ENCODE measurements at regions not wholly inside any gene's neighbourhood (a gene's known extent, or its start where the extent isn't known, plus 50 kb on each side); places are given as distances from the start of the nearest gene placed in this dataset.

GRCh38 chrX:14193547-14193946 is 163.9 kb upstream of the GEMIN8 start:
- DNase-seq = no peak
- no peaks in the 10 kb centered on the region for H3K4me1 Mint-ChIP-seq
- no peaks in the 10 kb centered on the region for H3K9me3 Mint-ChIP-seq
- H3K36me3 Mint-ChIP-seq (ENCODE audit: low read depth) = no peaks in the 10 kb centered on the region
- no peak overlapping the region for H3K4me3 Mint-ChIP-seq
- H3K27ac Mint-ChIP-seq = no peak overlapping the region
- no peaks in the 10 kb centered on the region for H3K27me3 Mint-ChIP-seq
- no peak for ATAC-seq

DNA sequence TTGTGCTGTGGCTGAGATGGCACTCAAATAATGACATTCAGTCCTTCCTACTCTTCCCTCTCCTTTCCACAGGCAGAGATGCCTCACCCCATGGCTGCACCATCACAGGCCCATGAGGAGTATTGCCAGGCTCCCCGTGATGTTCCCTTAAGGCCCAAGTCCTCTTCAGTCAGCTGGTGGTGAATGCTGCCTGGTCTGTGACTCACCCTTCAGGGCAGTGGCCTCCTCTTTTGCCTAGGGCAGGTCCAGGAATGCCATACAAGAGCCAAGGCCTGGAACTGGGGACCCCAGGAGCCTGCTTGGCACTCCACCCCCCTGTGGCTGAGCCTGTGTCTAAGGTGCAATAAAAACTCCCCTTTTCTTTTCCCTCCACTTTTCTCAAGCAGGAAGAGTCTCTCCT is 144.2 kb upstream of the GEMIN8 start:
- Mint-ChIP-seq H3K27me3 (peaks cover 3% of the 10 kb centered on the region), H3K27ac (no peak overlapping the region), H3K4me1 (no peaks in the 10 kb centered on the region), H3K9me3 (no peaks in the 10 kb centered on the region), H3K4me3 (no peak overlapping the region), H3K36me3 (ENCODE audit: low read depth) (no peaks in the 10 kb centered on the region)
- no peak for ATAC-seq
- DNase-seq = no peak

GRCh38 chrX:14164828-14165227 is 135.1 kb upstream of the GEMIN8 start:
- Mint-ChIP-seq H3K36me3 (ENCODE audit: low read depth) (no peaks in the 10 kb centered on the region), H3K9me3 (no peaks in the 10 kb centered on the region), H3K27ac (no peak overlapping the region), H3K27me3 (no peaks in the 10 kb centered on the region), H3K4me1 (no peaks in the 10 kb centered on the region), H3K4me3 (no peak overlapping the region)
- no peak for ATAC-seq
- no peak for DNase-seq

- Mint-ChIP-seq H3K36me3 (ENCODE audit: low read depth) (no peaks in the 10 kb centered on the region), H3K4me3 (no peak overlapping the region), H3K9me3 (no peaks in the 10 kb centered on the region), H3K27me3 (no peaks in the 10 kb centered on the region), H3K27ac (no peak overlapping the region), H3K4me1 (no peaks in the 10 kb centered on the region)
- DNase-seq = no peak
- no peak for ATAC-seq
Observed at GRCh38 chrX:14125462-14125861, 95.8 kb upstream of the GEMIN8 start.

- no peaks in the 10 kb centered on the region for H3K9me3 Mint-ChIP-seq
- no peaks in the 10 kb centered on the region for H3K4me1 Mint-ChIP-seq
- H3K27me3 Mint-ChIP-seq = no peaks in the 10 kb centered on the region
- no peak overlapping the region for H3K4me3 Mint-ChIP-seq
- no peak for ATAC-seq
- no peaks in the 10 kb centered on the region for H3K36me3 Mint-ChIP-seq (ENCODE audit: low read depth)
- no peak overlapping the region for H3K27ac Mint-ChIP-seq
- no peak for DNase-seq
Observed at GRCh38 chrX:14124562-14124961, 94.9 kb upstream of the GEMIN8 start.

GRCh38 chrX:14095702-14096101 is 66.0 kb upstream of the GEMIN8 start:
- Mint-ChIP-seq H3K27ac (no peak overlapping the region), H3K4me3 (no peak overlapping the region)
- DNase-seq = peak; percentile 16

DNA sequence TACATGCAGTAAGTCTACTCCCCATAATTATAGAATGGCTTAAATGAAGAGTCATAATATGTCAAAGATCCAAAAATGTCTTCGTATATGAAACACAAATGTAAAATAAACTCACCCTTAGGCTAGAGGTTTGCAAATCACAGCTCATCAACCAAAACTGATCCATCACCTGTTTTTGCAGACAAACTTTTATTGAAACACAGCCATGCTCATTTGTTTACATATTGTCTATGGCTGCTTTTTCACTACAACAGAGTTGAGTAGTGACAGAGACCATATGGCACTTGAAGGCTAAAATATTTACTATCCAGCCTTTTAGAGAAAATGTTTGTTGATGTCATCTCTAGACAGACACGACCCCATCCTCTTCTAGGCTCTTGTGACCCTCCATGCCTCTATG is 64.5 kb upstream of the GEMIN8 start:
- H3K4me3 Mint-ChIP-seq = no peak overlapping the region
- H3K9me3 Mint-ChIP-seq = no peaks in the 10 kb centered on the region
- H3K4me1 Mint-ChIP-seq = no peaks in the 10 kb centered on the region
- H3K36me3 Mint-ChIP-seq (ENCODE audit: low read depth) = no peaks in the 10 kb centered on the region
- no peak for DNase-seq
- peaks cover 1% of the 10 kb centered on the region for H3K27me3 Mint-ChIP-seq
- H3K27ac Mint-ChIP-seq = no peak overlapping the region
- no peak for ATAC-seq

More at GRCh38 chrX:14095702-14096101, 66.0 kb upstream of the GEMIN8 start:
- peaks cover 1% of the 10 kb centered on the region for H3K27me3 Mint-ChIP-seq
- no peaks in the 10 kb centered on the region for H3K4me1 Mint-ChIP-seq
- ATAC-seq = no peak
- H3K9me3 Mint-ChIP-seq = no peaks in the 10 kb centered on the region
- no peaks in the 10 kb centered on the region for H3K36me3 Mint-ChIP-seq (ENCODE audit: low read depth)

- Mint-ChIP-seq H3K27ac (no peak overlapping the region), H3K9me3 (no peaks in the 10 kb centered on the region), H3K4me3 (no peak overlapping the region), H3K36me3 (ENCODE audit: low read depth) (no peaks in the 10 kb centered on the region), H3K4me1 (no peaks in the 10 kb centered on the region), H3K27me3 (peaks cover 4% of the 10 kb centered on the region)
- ATAC-seq = no peak
- DNase-seq = no peak
Observed at GRCh38 chrX:14084466-14084865, 54.8 kb upstream of the GEMIN8 start.

- ATAC-seq (no peak), DNase-seq (no peak)
- Mint-ChIP-seq H3K9me3 (no peaks in the 10 kb centered on the region), H3K4me1 (no peaks in the 10 kb centered on the region), H3K27ac (no peak overlapping the region), H3K4me3 (no peak overlapping the region), H3K27me3 (peaks cover 4% of the 10 kb centered on the region), H3K36me3 (ENCODE audit: low read depth) (no peaks in the 10 kb centered on the region)
Observed at GRCh38 chrX:14083783-14084182, 54.1 kb upstream of the GEMIN8 start.

GRCh38 chrX:14079891-14080430 is 50.3 kb upstream of the GEMIN8 start:
- Mint-ChIP-seq H3K27ac (no peak overlapping the region), H3K4me1 (no peaks in the 10 kb centered on the region), H3K27me3 (no peaks in the 10 kb centered on the region), H3K36me3 (ENCODE audit: low read depth) (no peaks in the 10 kb centered on the region), H3K4me3 (no peak overlapping the region), H3K9me3 (no peaks in the 10 kb centered on the region)
- ATAC-seq (no peak), DNase-seq (no peak)

Measured in activated naive CD8-positive, alpha-beta T cell treated with anti-CD3 and anti-CD28 coated beads, Interleukin-2, amount 50 U/mL, for 24 hours (primary cell).